ENCODE measurements at regions not wholly inside any gene's neighbourhood (a gene's known extent, or its start where the extent isn't known, plus 50 kb on each side); places are given as distances from the start of the nearest gene placed in this dataset.

- TF ChIP-seq REST (IDR thresholded peaks at IDR 0.05; ENCODE audit: unreplicated experiment) (no peak), ZNF331 (CRISPR knock-in tag; IDR thresholded peaks at IDR 0.05; ENCODE audit: low read depth) (no peak), CTCF (conservative IDR thresholded peaks at IDR 0.05; ENCODE audit: low read depth in 2 of 2) (no peak), EZH2 (IDR thresholded peaks at IDR 0.05; ENCODE audit: low read depth, unreplicated experiment) (no peak), STAT1 (IDR thresholded peaks at IDR 0.05; ENCODE audit: unreplicated experiment) (no peak)
Measured at GRCh38 chr7:125436220-125436619, 506.6 kb upstream of the POT1 start (continued).

GRCh38 chr7:125431349-125431748 is 501.7 kb upstream of the POT1 start:
- no peaks in the 10 kb centered on the region for H3K9me3 Mint-ChIP-seq
- Histone ChIP-seq H3K27me3 (ENCODE audit: insufficient read depth) (no peaks in the 10 kb centered on the region), H3K4me3 (no peak overlapping the region), H3F3A (replicated peaks; ENCODE audit: low read depth) (no peaks in the 10 kb centered on the region), H2AFZ (no peak overlapping the region), H4K20me1 (replicated peaks; ENCODE audit: insufficient read depth) (no peaks in the 10 kb centered on the region), H3K4me1 (ENCODE audit: insufficient read depth) (no peaks in the 10 kb centered on the region), H3K9me2 (ENCODE audit: insufficient read depth) (no peaks in the 10 kb centered on the region), H3K79me2 (replicated peaks; ENCODE audit: insufficient read depth) (no peaks in the 10 kb centered on the region), H3K36me3 (ENCODE audit: insufficient read depth) (no peaks in the 10 kb centered on the region), H3K27ac (ENCODE audit: low read depth) (no peak overlapping the region), H3K4me2 (no peak overlapping the region)
- DNase-seq (ENCODE audit: low spot score) (no peak), ATAC-seq (no peak)
- H3K27me3 Mint-ChIP-seq (ENCODE audit: insufficient read depth, low read depth, poor library complexity): no peaks in the 10 kb centered on the region
- no peaks in the 10 kb centered on the region for H3K36me3 Mint-ChIP-seq (ENCODE audit: low read depth)
- no peak overlapping the region for H3K27ac Mint-ChIP-seq
- no peak overlapping the region for H3K4me3 Mint-ChIP-seq
- H3K4me1 Mint-ChIP-seq: peaks cover 7% of the 10 kb centered on the region
- TF ChIP-seq STAT1 (IDR thresholded peaks at IDR 0.05; ENCODE audit: unreplicated experiment): no peak
- no peak for TF ChIP-seq ZNF331 (CRISPR knock-in tag; IDR thresholded peaks at IDR 0.05; ENCODE audit: low read depth)
- TF ChIP-seq JUNB (IDR thresholded peaks at IDR 0.05; ENCODE audit: unreplicated experiment): no peak
- no peak for TF ChIP-seq ETS1 (IDR thresholded peaks at IDR 0.05)
- TF ChIP-seq CREB1 (CRISPR knock-in tag; IDR thresholded peaks at IDR 0.05; ENCODE audit: low read depth): no peak
- TF ChIP-seq REST (IDR thresholded peaks at IDR 0.05; ENCODE audit: unreplicated experiment): no peak
- no peak for TF ChIP-seq EZH2 (IDR thresholded peaks at IDR 0.05; ENCODE audit: low read depth, unreplicated experiment)

Measured in GM23338 (cell line).